A549 (cell line): ENCODE measurements at regions not wholly inside any gene's neighbourhood (a gene's known extent, or its start where the extent isn't known, plus 50 kb on each side); places are given as distances from the start of the nearest gene placed in this dataset.
"Not testable (repeated sequence)": the region's sequence is repeated elsewhere in the genome, so short reads cannot be mapped to it uniquely, and the experiment has no call there.

Experiments
- ATAC-seq, 2 experiments: fragments of 200-7000 bp in 1 of 2; fragments of >200 bp in 1 of 2; cut with Nextera tagmentation in 1 of 2; cut with Tn5 transposase in 1 of 2; 3 replicates each; pipeline versions ENCODE4 v1.8.0 to v1.9.1; 2018 to 2020; ENCODE audit warnings: mild to moderate bottlenecking in 1 of 2, moderate library complexity in 1 of 2
- CTCF ChIA-PET: fragments of 300-600 bp; sonication (Branson Sonifier 250); formaldehyde crosslinking; extraction: SDS; loops from one replicate; lab custom pipeline; 2021; ENCODE audit warnings: antibody characterized with exemption, inconsistent platforms; lab: Yijun Ruan, JAX
- POLR2A ChIA-PET: fragments of 350-600 bp; formaldehyde crosslinking; extraction: SDS; loops from one replicate; lab custom pipeline; 2021; ENCODE audit warnings: antibody characterized with exemption, inconsistent platforms; lab: Yijun Ruan, JAX
- DNase-seq, 2 experiments: peaks; one replicate each; pipeline versions ENCODE4 v3.0.0 to v3.0.0-alpha.2; 2011 to 2016; ENCODE audit warnings: low read depth in 1 of 2, low spot score in 1 of 2
- FAIRE-seq: peaks from 2 replicates; lab custom pipeline; 2011; peaks lifted over from hg19 to GRCh38; lab: Jason Lieb, UNC
- H3K27ac ChIP-seq, 2 experiments: fragments of >200 bp; sonication (Bioruptor Twin); formaldehyde crosslinking; 3 replicates each; pipeline ENCODE4 v1.5.1; 2016 to 2017
- H3K4me1 ChIP-seq: fragments of >200 bp; sonication (Bioruptor Twin); formaldehyde crosslinking; 3 replicates; pipeline ENCODE4 v1.6.1; 2016
- H3K4me2 ChIP-seq: fragments of >200 bp; sonication (Bioruptor Twin); formaldehyde crosslinking; 3 replicates; pipeline ENCODE4 v1.6.1; 2016
- H3K4me3 ChIP-seq: fragments of >200 bp; sonication (Bioruptor Twin); formaldehyde crosslinking; 3 replicates; pipeline ENCODE4 v1.5.1; 2016
- H3K9me3 ChIP-seq: fragments of >200 bp; sonication (Bioruptor Twin); formaldehyde crosslinking; 3 replicates; pipeline ENCODE4 v1.6.1; 2016
- CBX2 ChIP-seq: fragments of 200-600 bp; sonication (generic); IDR thresholded peaks from 2 replicates; pipeline ENCODE4 v1.6.1; 2016; ENCODE audit warnings: low read depth, mild to moderate bottlenecking, borderline replicate concordance
- CHD2 ChIP-seq: fragments of 150-350 bp; IDR thresholded peaks from 2 replicates; pipeline ENCODE4 v1.6.1; 2014; ENCODE audit warnings: low read length; ENCODE audit not compliant: partially characterized antibody
- CHD4 ChIP-seq: fragments of 200-600 bp; sonication (generic); IDR thresholded peaks from 2 replicates; pipeline ENCODE4 v1.6.1; 2016; ENCODE audit warnings: antibody characterized with exemption, mild to moderate bottlenecking, borderline replicate concordance
- EHF ChIP-seq: fragments of 250-450 bp; sonication (Bioruptor Pico); IDR thresholded peaks from 2 replicates; pipeline ENCODE4 v1.5.0; 2020; ENCODE audit warnings: mild to moderate bottlenecking
- FOXS1 ChIP-seq: fragments of 250-450 bp; sonication (Bioruptor Pico); IDR thresholded peaks from 2 replicates; pipeline ENCODE4 v1.5.0; 2020; ENCODE audit warnings: mild to moderate bottlenecking, moderate library complexity
- GATA3 ChIP-seq: IDR thresholded peaks from 2 replicates; pipeline ENCODE4 v1.6.1; 2012; ENCODE audit warnings: borderline replicate concordance
- HES2 ChIP-seq: fragments of >200 bp; sonication (Bioruptor Twin); formaldehyde crosslinking; IDR thresholded peaks from 2 replicates; pipeline ENCODE4 v1.6.1; 2016
- HEYL ChIP-seq: fragments of 250-450 bp; sonication (Bioruptor Pico); IDR thresholded peaks from 2 replicates; pipeline ENCODE4 v1.8.0; 2021; ENCODE audit warnings: mild to moderate bottlenecking, moderate library complexity
- HOXB5 ChIP-seq: fragments of 250-450 bp; sonication (Bioruptor Pico); IDR thresholded peaks from 2 replicates; pipeline ENCODE4 v1.5.0; 2020; ENCODE audit warnings: mild to moderate bottlenecking, moderate library complexity
- JUN ChIP-seq, 2 experiments: fragments of >200 bp; sonication (Bioruptor Twin); formaldehyde crosslinking; IDR thresholded peaks; 2 replicates in 1 of 2; 3 replicates in 1 of 2; pipeline ENCODE4 v1.6.1; 2016 to 2017
- MAFK ChIP-seq: fragments of 450-650 bp; IDR thresholded peaks from 2 replicates; pipeline ENCODE4 v1.6.1; 2014; ENCODE audit not compliant: partially characterized antibody
- NR3C1 ChIP-seq: fragments of >200 bp; sonication (Bioruptor Twin); formaldehyde crosslinking; IDR thresholded peaks from 3 replicates; pipeline ENCODE4 v1.6.1; 2017
- PHF8 ChIP-seq: fragments of 200-600 bp; sonication (generic); IDR thresholded peaks from 2 replicates; pipeline ENCODE4 v1.6.1; 2016; ENCODE audit warnings: low read depth, mild to moderate bottlenecking, antibody characterized with exemption, moderate library complexity, borderline replicate concordance
- POLR2A ChIP-seq: IDR thresholded peaks from 2 replicates; pipeline ENCODE4 v1.6.1; 2012; ENCODE audit warnings: mild to moderate bottlenecking, low read length
- POLR2AphosphoS2 ChIP-seq: conservative IDR thresholded peaks from 2 replicates; pipeline ENCODE4 v1.6.1; 2012; ENCODE audit warnings: low read length, improper control_type of control experiment, inconsistent platforms
- RCOR1 ChIP-seq: fragments of 150-350 bp; IDR thresholded peaks from 2 replicates; pipeline ENCODE4 v1.6.1; 2014; ENCODE audit warnings: antibody characterized with exemption, low read length, low read depth
- REST ChIP-seq: fragments of 200-600 bp; sonication (generic); IDR thresholded peaks from 2 replicates; pipeline ENCODE4 v1.6.1; 2016; ENCODE audit warnings: antibody characterized with exemption, mild to moderate bottlenecking, moderate library complexity
- RFX5 ChIP-seq: fragments of 450-650 bp; IDR thresholded peaks from 2 replicates; pipeline ENCODE4 v1.7.1; 2014; ENCODE audit warnings: antibody characterized with exemption, mild to moderate bottlenecking, moderate library complexity
- WGBS: methylation state at CpG from one replicate; pipeline ENCODE4 v1.1.6; 2017; ENCODE audit errors: missing lambda C conversion rate; 5-methylcytosine and 5-hydroxymethylcytosine counted together
- TF ChIP-seq, protein P1 (sequence below): fragments of 150-350 bp; IDR thresholded peaks from 2 replicates; pipeline ENCODE4 v1.6.1; 2014; ENCODE audit warnings: low read depth, mild to moderate bottlenecking, low read length
- TF ChIP-seq, protein P2 (sequence below): fragments of >200 bp; sonication (Bioruptor Twin); formaldehyde crosslinking; IDR thresholded peaks from 3 replicates; pipeline ENCODE4 v1.6.1; 2016

GRCh38 chr4:100869276-100869675, 351.5 kb upstream of the EMCN start (continued):
- TF ChIP-seq, protein P1, sequence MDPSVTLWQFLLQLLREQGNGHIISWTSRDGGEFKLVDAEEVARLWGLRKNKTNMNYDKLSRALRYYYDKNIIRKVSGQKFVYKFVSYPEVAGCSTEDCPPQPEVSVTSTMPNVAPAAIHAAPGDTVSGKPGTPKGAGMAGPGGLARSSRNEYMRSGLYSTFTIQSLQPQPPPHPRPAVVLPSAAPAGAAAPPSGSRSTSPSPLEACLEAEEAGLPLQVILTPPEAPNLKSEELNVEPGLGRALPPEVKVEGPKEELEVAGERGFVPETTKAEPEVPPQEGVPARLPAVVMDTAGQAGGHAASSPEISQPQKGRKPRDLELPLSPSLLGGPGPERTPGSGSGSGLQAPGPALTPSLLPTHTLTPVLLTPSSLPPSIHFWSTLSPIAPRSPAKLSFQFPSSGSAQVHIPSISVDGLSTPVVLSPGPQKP, result no peak

DNA sequence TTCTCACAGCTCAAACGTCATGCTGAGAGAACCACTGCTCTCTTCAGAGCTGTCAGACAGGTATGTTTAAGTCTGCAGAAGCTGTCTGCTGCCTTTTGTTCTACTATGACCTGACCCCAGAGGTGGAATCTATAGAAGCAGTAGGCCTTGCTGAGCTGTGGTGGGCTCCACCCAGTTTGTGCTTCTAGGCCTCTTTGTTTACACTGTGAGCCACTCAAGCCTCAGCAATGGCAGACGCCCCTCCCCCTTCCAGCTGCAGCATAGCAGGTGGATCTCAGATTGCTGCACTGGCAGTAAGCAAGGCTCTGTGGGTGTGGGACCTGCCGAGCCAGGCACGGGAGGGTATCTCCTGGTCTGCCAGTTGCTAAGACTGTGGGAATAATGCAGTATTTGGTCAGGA, 350.5 kb upstream of the EMCN start:
- H3K4me1 ChIP-seq, H3K27ac ChIP-seq, H3K9me3 ChIP-seq, CTCF ChIA-PET, FAIRE-seq, H3K4me3 ChIP-seq, POLR2A ChIA-PET, DNase-seq, ATAC-seq, H3K4me2 ChIP-seq: not testable (repeated sequence)
- WGBS, result 33% methylated on average over 3 of the region's 4 CpGs

DNA sequence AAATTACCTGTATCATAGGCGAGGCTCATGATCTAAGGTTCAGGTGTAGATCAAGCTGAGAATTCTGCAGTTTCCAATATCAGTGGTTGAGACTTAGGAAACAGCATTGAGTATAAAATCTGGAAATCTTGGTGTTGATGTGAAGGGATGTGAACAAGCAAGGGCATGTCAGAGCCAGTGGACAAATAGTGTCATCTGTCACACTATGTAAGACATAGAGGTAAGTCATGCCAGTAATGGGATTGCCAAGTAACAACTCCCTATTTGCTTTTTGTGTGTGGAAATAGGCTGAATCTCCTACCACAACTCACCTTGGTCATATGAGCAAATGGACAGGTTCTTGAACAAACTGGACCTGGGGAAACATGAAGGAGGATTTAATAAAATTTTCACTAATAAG, 334.5 kb upstream of the EMCN start:
- CTCF ChIA-PET, result no interaction called here
- Histone ChIP-seq H3K4me2 (no peak overlapping the region), H3K9me3 (no peaks in the 10 kb centered on the region), H3K4me3 (no peak overlapping the region), H3K27ac (no peak overlapping the region), H3K4me1 (no peaks in the 10 kb centered on the region)
- WGBS, result 74% methylated on average over 1 of the region's 1 CpG
- ATAC-seq (no peak), FAIRE-seq (no peak), DNase-seq (no peak)
- TF ChIP-seq RCOR1 (no peak), EHF (CRISPR knock-in tag) (no peak), NR3C1 (no peak), POLR2AphosphoS2 (no peak), JUN (IDR thresholded peaks at IDR 0.05) (no peak), HOXB5 (no peak), POLR2A (no peak), HES2 (no peak), HEYL (no peak), REST (no peak), CHD4 (no peak), CHD2 (no peak), FOXS1 (CRISPR knock-in tag) (no peak), RFX5 (no peak), MAFK (no peak), GATA3 (no peak), CBX2 (no peak), PHF8 (no peak)
- TF ChIP-seq, protein P1, result no peak
- TF ChIP-seq, protein P2, sequence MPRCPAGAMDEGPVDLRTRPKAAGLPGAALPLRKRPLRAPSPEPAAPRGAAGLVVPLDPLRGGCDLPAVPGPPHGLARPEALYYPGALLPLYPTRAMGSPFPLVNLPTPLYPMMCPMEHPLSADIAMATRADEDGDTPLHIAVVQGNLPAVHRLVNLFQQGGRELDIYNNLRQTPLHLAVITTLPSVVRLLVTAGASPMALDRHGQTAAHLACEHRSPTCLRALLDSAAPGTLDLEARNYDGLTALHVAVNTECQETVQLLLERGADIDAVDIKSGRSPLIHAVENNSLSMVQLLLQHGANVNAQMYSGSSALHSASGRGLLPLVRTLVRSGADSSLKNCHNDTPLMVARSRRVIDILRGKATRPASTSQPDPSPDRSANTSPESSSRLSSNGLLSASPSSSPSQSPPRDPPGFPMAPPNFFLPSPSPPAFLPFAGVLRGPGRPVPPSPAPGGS, result no peak
- POLR2A ChIA-PET, result no interaction called here
